ENCODE measurements at regions not wholly inside any gene's neighbourhood (a gene's known extent, or its start where the extent isn't known, plus 50 kb on each side); places are given as distances from the start of the nearest gene placed in this dataset.

DNA sequence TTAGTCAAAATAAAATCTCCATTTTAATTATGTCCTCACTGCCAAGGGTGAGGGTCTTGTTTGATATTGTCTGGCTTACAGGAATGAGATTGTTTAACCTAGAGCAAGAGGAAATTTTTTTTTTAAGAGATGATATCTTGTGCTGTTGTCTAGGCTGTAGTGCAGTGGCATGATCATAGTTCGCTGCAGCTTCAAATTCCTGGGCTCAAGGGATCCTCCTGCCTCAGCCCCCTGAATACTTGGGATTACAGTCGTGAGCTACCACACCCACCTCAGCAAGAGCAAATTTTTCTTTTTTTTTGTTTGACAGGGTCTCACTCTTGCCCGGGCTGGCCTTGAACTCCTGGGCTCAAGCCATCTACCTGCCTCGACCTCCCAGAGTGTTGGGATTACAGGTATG is 84.6 kb downstream of the DISP1 start:
- CTCF ChIA-PET: interaction anchor here (0.6 kb wide), 1 partner anchor 88 kb away, joined by 8 read pairs; no protein-coding TSS in a partner anchor
- dilution Hi-C loops (cut with HindIII; ENCODE audit: low sequenced_read_pairs, unreplicated experiment): no loop called here

More for the DNA sequence above, 84.6 kb downstream of the DISP1 start:
- Histone ChIP-seq H3K14ac (replicated peaks; ENCODE audit: low read depth, low read length) (no peak overlapping the region), H3K23ac (ENCODE audit: low read depth, low read length) (no peak overlapping the region), H2BK5ac (ENCODE audit: low read depth, low read length, poor library complexity, severe bottlenecking) (no peak overlapping the region), H2AFZ (replicated peaks; ENCODE audit: low read length, poor library complexity) (no peak overlapping the region), H3K4me2 (ENCODE audit: low read depth, low read length) (no peak overlapping the region), H4K5ac (ENCODE audit: low read depth, low read length) (no peak overlapping the region), H3K4ac (ENCODE audit: low read depth, low read length) (no peak overlapping the region), H3K79me1 (ENCODE audit: low read depth in 1 of 2, low read length in 2 of 2) (no peaks in the 10 kb centered on the region), H3K36me3 (ENCODE audit: control insufficient read depth, insufficient read depth, low read length) (no peaks in the 10 kb centered on the region), H2AK9ac (replicated peaks; ENCODE audit: low read depth, low read length, poor library complexity) (no peak overlapping the region), H3K9ac (ENCODE audit: low read depth, low read length) (no peak overlapping the region), H4K20me1 (ENCODE audit: insufficient read depth, low read length) (no peaks in the 10 kb centered on the region), H3K18ac (ENCODE audit: low read depth, low read length) (no peak overlapping the region), H4K8ac (ENCODE audit: low read depth in 2 of 2, low read length in 2 of 2) (no peak overlapping the region), H3K27me3 (ENCODE audit: control insufficient read depth, insufficient read depth, low read length) (no peaks in the 10 kb centered on the region), H2BK20ac (ENCODE audit: low read depth, low read length) (no peak overlapping the region), H2BK15ac (ENCODE audit: low read depth, low read length) (no peak overlapping the region), H3K56ac (ENCODE audit: extremely low read depth, insufficient read depth, low read length) (no peak overlapping the region), H2AK5ac (ENCODE audit: low read depth, low read length) (no peak overlapping the region), H2BK120ac (ENCODE audit: low read depth, low read length) (no peak overlapping the region), H4K91ac (ENCODE audit: insufficient read depth, low read depth, low read length) (no peak overlapping the region), H3K4me1 (ENCODE audit: control insufficient read depth, insufficient read depth, low read length) (no peaks in the 10 kb centered on the region), H3K4me3 (ENCODE audit: insufficient read depth, low read depth, low read length) (no peak overlapping the region), H3K9me1 (ENCODE audit: insufficient read depth, low read length) (no peaks in the 10 kb centered on the region), H3K27ac (ENCODE audit: insufficient read depth, low read length) (no peak overlapping the region), H3K9me3 (ENCODE audit: control insufficient read depth, insufficient read depth, low read length) (no peaks in the 10 kb centered on the region)
- BruUV-seq (replicated peaks): no TSS peak
- in situ Hi-C loops (cut with MboI; ENCODE audit: low sequenced_read_pairs) (no loop called here), intact Hi-C loops (cut with micrococcal nuclease) (no loop called here)
- no peak for DNase-seq
- WGBS, 2 experiments (ENCODE audit: extremely low coverage in 2 of 2, insufficient read length in 1 of 2): no CpG with 5 or more reads among the region's 4 CpGs
- POLR2A ChIA-PET (ENCODE audit: unreplicated experiment): no interaction called here
- no peak for ATAC-seq (ENCODE audit: low read depth)
- TF ChIP-seq, protein P1, sequence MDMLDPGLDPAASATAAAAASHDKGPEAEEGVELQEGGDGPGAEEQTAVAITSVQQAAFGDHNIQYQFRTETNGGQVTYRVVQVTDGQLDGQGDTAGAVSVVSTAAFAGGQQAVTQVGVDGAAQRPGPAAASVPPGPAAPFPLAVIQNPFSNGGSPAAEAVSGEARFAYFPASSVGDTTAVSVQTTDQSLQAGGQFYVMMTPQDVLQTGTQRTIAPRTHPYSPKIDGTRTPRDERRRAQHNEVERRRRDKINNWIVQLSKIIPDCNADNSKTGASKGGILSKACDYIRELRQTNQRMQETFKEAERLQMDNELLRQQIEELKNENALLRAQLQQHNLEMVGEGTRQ (IDR thresholded peaks at IDR 0.05; ENCODE audit: low read depth, low read length): no peak
